Parathyroid adenoma (tissue), 2 donors: ENCODE measurements at regions not wholly inside any gene's neighbourhood (a gene's known extent, or its start where the extent isn't known, plus 50 kb on each side); places are given as distances from the start of the nearest gene placed in this dataset.

Source experiments
- H2AFZ ChIP-seq: fragments of 300-600 bp; sonication (generic); one replicate; pipeline ENCODE4 v1.7.0; 2017; ENCODE audit warnings: antibody characterized with exemption, mild to moderate bottlenecking
- H3K27ac ChIP-seq: fragments of 300-600 bp; sonication (generic); one replicate; pipeline ENCODE4 v1.7.0; 2017
- H3K27me3 ChIP-seq: fragments of 300-600 bp; sonication (generic); one replicate; pipeline ENCODE4 v1.7.0; 2017; ENCODE audit warnings: low read length; ENCODE audit not compliant: control insufficient read depth, insufficient read depth
- H3K36me3 ChIP-seq: fragments of 300-600 bp; sonication (generic); one replicate; pipeline ENCODE4 v1.7.0; 2017; ENCODE audit warnings: low read length; ENCODE audit not compliant: control insufficient read depth, insufficient read depth
- H3K4me1 ChIP-seq: fragments of 300-600 bp; sonication (generic); one replicate; pipeline ENCODE4 v1.7.0; 2017; ENCODE audit warnings: control low read depth
- H3K4me2 ChIP-seq: fragments of 300-600 bp; sonication (generic); one replicate; pipeline ENCODE4 v1.7.0; 2017; ENCODE audit warnings: low read length
- H3K4me3 ChIP-seq: fragments of 300-600 bp; sonication (generic); one replicate; pipeline ENCODE4 v1.7.0; 2017; ENCODE audit warnings: low read depth, low read length
- H3K79me2 ChIP-seq: fragments of 300-600 bp; sonication (generic); one replicate; pipeline ENCODE4 v1.7.0; 2017; ENCODE audit warnings: control low read depth
- H3K9ac ChIP-seq: fragments of 300-600 bp; sonication (generic); one replicate; pipeline ENCODE4 v1.7.0; 2017; ENCODE audit warnings: mild to moderate bottlenecking
- H3K9me3 ChIP-seq: fragments of 300-600 bp; sonication (generic); one replicate; pipeline ENCODE4 v1.7.0; 2017; ENCODE audit warnings: low read length; ENCODE audit not compliant: control insufficient read depth
- CTCF ChIP-seq: fragments of 300-600 bp; sonication (generic); IDR thresholded peaks from one replicate; pipeline ENCODE4 v1.7.0; 2017; ENCODE audit warnings: antibody characterized with exemption, mild to moderate bottlenecking
- donor health status: primary hyperparathyroidism.

- Histone ChIP-seq H3K9me3 (no peaks in the 10 kb centered on the region), H3K79me2 (no peaks in the 10 kb centered on the region), H3K4me1 (peaks cover 7% of the 10 kb centered on the region), H3K4me2 (no peak overlapping the region), H3K36me3 (no peaks in the 10 kb centered on the region), H3K9ac (no peak overlapping the region), H2AFZ (peak overlapping the region; percentile 17), H3K27ac (no peak overlapping the region), H3K27me3 (no peaks in the 10 kb centered on the region), H3K4me3 (no peak overlapping the region)
- no peak for TF ChIP-seq CTCF
Measured at GRCh38 chr6:145208474-145208873, 526.8 kb downstream of the EPM2A start.

GRCh38 chr6:145209272-145209671, 526.0 kb downstream of the EPM2A start:
- TF ChIP-seq CTCF: no peak
- Histone ChIP-seq H3K4me3 (no peak overlapping the region), H3K27ac (no peak overlapping the region), H3K9ac (no peak overlapping the region), H2AFZ (peak overlapping the region; percentile 45), H3K9me3 (no peaks in the 10 kb centered on the region), H3K79me2 (no peaks in the 10 kb centered on the region), H3K36me3 (no peaks in the 10 kb centered on the region), H3K27me3 (no peaks in the 10 kb centered on the region), H3K4me2 (no peak overlapping the region), H3K4me1 (peaks cover 7% of the 10 kb centered on the region)

- no peaks in the 10 kb centered on the region for H3K27me3 ChIP-seq
- H3K36me3 ChIP-seq: no peaks in the 10 kb centered on the region
- H3K4me3 ChIP-seq: no peak overlapping the region
- TF ChIP-seq CTCF: no peak
- no peak overlapping the region for H3K9ac ChIP-seq
- H3K27ac ChIP-seq: no peak overlapping the region
- no peak overlapping the region for H3K4me2 ChIP-seq
- peak overlapping the region; percentile 14 for H2AFZ ChIP-seq
- no peaks in the 10 kb centered on the region for H3K79me2 ChIP-seq
- peaks cover 7% of the 10 kb centered on the region for H3K4me1 ChIP-seq
- no peaks in the 10 kb centered on the region for H3K9me3 ChIP-seq
Measured at GRCh38 chr6:145212813-145213212, 522.5 kb downstream of the EPM2A start.

GRCh38 chr6:145213614-145214013, 521.7 kb downstream of the EPM2A start:
- Histone ChIP-seq H3K4me2 (no peak overlapping the region), H3K36me3 (no peaks in the 10 kb centered on the region), H3K4me3 (no peak overlapping the region), H3K79me2 (no peaks in the 10 kb centered on the region), H2AFZ (peak overlapping the region; percentile 14), H3K4me1 (peaks cover 3% of the 10 kb centered on the region), H3K9me3 (no peaks in the 10 kb centered on the region), H3K27ac (no peak overlapping the region), H3K27me3 (no peaks in the 10 kb centered on the region), H3K9ac (no peak overlapping the region)
- TF ChIP-seq CTCF: no peak

GRCh38 chr6:145214570-145214969, 520.8 kb downstream of the EPM2A start:
- H3K27ac ChIP-seq: no peak overlapping the region
- H2AFZ ChIP-seq: peak overlapping the region; percentile 73
- H3K9ac ChIP-seq: no peak overlapping the region
- peak overlapping the region; percentile 9 for H3K4me3 ChIP-seq
- H3K79me2 ChIP-seq: no peaks in the 10 kb centered on the region
- peak overlapping the region; percentile 37 for H3K4me2 ChIP-seq
- no peaks in the 10 kb centered on the region for H3K4me1 ChIP-seq
- no peaks in the 10 kb centered on the region for H3K27me3 ChIP-seq
- no peaks in the 10 kb centered on the region for H3K9me3 ChIP-seq
- no peaks in the 10 kb centered on the region for H3K36me3 ChIP-seq
- TF ChIP-seq CTCF: peak; percentile 75
